ENCODE measurements at regions not wholly inside any gene's neighbourhood (a gene's known extent, or its start where the extent isn't known, plus 50 kb on each side); places are given as distances from the start of the nearest gene placed in this dataset.

GRCh38 chr11:134752964-134753770 lies 341.1 kb upstream of the B3GAT1 start:
- TF ChIP-seq ZNF513 (tag by site-specific recombination; IDR thresholded peaks at IDR 0.05) (no peak), CTCF (tag by site-specific recombination; IDR thresholded peaks at IDR 0.05) (no peak), ZNF2 (tag by site-specific recombination; IDR thresholded peaks at IDR 0.05) (no peak), FEZF1 (tag by site-specific recombination; IDR thresholded peaks at IDR 0.05) (no peak), ZBTB26 (tag by site-specific recombination; optimal IDR thresholded peaks at IDR 0.05) (no peak), ZBTB7A (tag by site-specific recombination; IDR thresholded peaks at IDR 0.05; ENCODE audit: low read depth) (no peak), TRIM28 (IDR thresholded peaks at IDR 0.05; ENCODE audit: borderline replicate concordance, low read length) (no peak), ZNF658 (tag by site-specific recombination; IDR thresholded peaks at IDR 0.05) (no peak), YY1 (tag by site-specific recombination; IDR thresholded peaks at IDR 0.05) (no peak), KLF16 (tag by site-specific recombination; IDR thresholded peaks at IDR 0.05) (no peak), ZNF549 (tag by site-specific recombination; IDR thresholded peaks at IDR 0.05) (no peak), REST (tag by site-specific recombination; IDR thresholded peaks at IDR 0.05) (no peak), ZNF580 (tag by site-specific recombination; IDR thresholded peaks at IDR 0.05) (no peak)

All from HEK293 (cell line).